Liver (tissue), 8 donors: ENCODE measurements at regions not wholly inside any gene's neighbourhood (a gene's known extent, or its start where the extent isn't known, plus 50 kb on each side); places are given as distances from the start of the nearest gene placed in this dataset.

Experiments used
- DNase-seq: peaks from one replicate; pipeline ENCODE4 v3.0.0-alpha.2; 2017; ENCODE audit warnings: low spot score
- H3K27ac ChIP-seq, 2 donors: one replicate each; pipeline ENCODE4 v1.7.0; 2013; ENCODE audit warnings: inconsistent platforms in 2 of 2, low read length in 2 of 2, control low read depth in 1 of 2, low read depth in 1 of 2, mild to moderate bottlenecking in 1 of 2
- H3K27me3 ChIP-seq, 4 donors: one replicate each; pipeline versions ENCODE4 v1.6.1 to v1.7.0; 2013; ENCODE audit warnings: low read length in 3 of 4, inconsistent platforms in 1 of 4, mild to moderate bottlenecking in 1 of 4, moderate library complexity in 1 of 4; ENCODE audit not compliant: control insufficient read depth in 4 of 4, insufficient read depth in 4 of 4
- H3K36me3 ChIP-seq, 4 donors: one replicate each; pipeline versions ENCODE4 v1.6.1 to v1.7.0; 2013; ENCODE audit warnings: low read length in 3 of 4, mild to moderate bottlenecking in 3 of 4, low read depth in 1 of 4, moderate library complexity in 1 of 4; ENCODE audit not compliant: control insufficient read depth in 4 of 4, insufficient read depth in 3 of 4
- H3K4me1 ChIP-seq, 4 donors: one replicate each; pipeline versions ENCODE4 v1.6.1 to v1.7.0; 2013; ENCODE audit warnings: low read length in 3 of 4, mild to moderate bottlenecking in 3 of 4, moderate library complexity in 1 of 4; ENCODE audit not compliant: control insufficient read depth in 4 of 4, insufficient read depth in 4 of 4
- H3K4me3 ChIP-seq, 3 donors: one replicate each; pipeline versions ENCODE4 v1.6.1 to v1.7.0; 2013; ENCODE audit warnings: low read length in 3 of 3, control low read depth in 1 of 3, low read depth in 1 of 3, mild to moderate bottlenecking in 1 of 3
- H3K9ac ChIP-seq, 2 donors: one replicate each; pipeline ENCODE4 v1.7.0; 2013; ENCODE audit warnings: low read length in 2 of 2, mild to moderate bottlenecking in 2 of 2, moderate library complexity in 2 of 2, control low read depth in 1 of 2, low read depth in 1 of 2
- H3K9me3 ChIP-seq, 4 donors: one replicate each; pipeline versions ENCODE4 v1.6.1 to v1.7.0; 2013; ENCODE audit warnings: low read length in 3 of 4; ENCODE audit not compliant: control insufficient read depth in 4 of 4
- CTCF ChIP-seq: fragments of 150-350 bp; IDR thresholded peaks from 2 replicates; pipeline ENCODE4 v1.5.1; 2017; ENCODE audit warnings: improper control_type of control experiment, low read depth, low read length; ENCODE audit not compliant: missing input control
- EGR1 ChIP-seq, 2 donors: IDR thresholded peaks; 2 replicates each; pipeline ENCODE4 v1.6.1; 2016 to 2018; ENCODE audit warnings: antibody characterized with exemption in 2 of 2, low read depth in 2 of 2
- FOXA1 ChIP-seq: IDR thresholded peaks from 2 replicates; pipeline ENCODE4 v1.6.1; 2016; ENCODE audit warnings: antibody characterized with exemption
- FOXA2 ChIP-seq: IDR thresholded peaks from 2 replicates; pipeline ENCODE4 v1.6.1; 2016; ENCODE audit warnings: antibody characterized with exemption
- GABPA ChIP-seq, 2 donors: IDR thresholded peaks in 1 of 2; conservative IDR thresholded peaks in 1 of 2; 2 replicates each; pipeline ENCODE4 v1.6.1; 2016; ENCODE audit warnings: antibody characterized with exemption in 2 of 2, mild to moderate bottlenecking in 1 of 2, moderate library complexity in 1 of 2
- HNF4A ChIP-seq, 2 donors: conservative IDR thresholded peaks; 2 replicates each; pipeline ENCODE4 v1.6.1; 2016; ENCODE audit warnings: antibody characterized with exemption in 2 of 2, mild to moderate bottlenecking in 2 of 2
- HNF4G ChIP-seq: IDR thresholded peaks from 2 replicates; pipeline ENCODE4 v1.6.1; 2016; ENCODE audit warnings: antibody characterized with exemption
- JUND ChIP-seq, 2 donors: IDR thresholded peaks; 2 replicates each; pipeline ENCODE4 v1.6.1; 2016; ENCODE audit warnings: antibody characterized with exemption in 2 of 2
- NR2F2 ChIP-seq: IDR thresholded peaks from 2 replicates; pipeline ENCODE4 v1.6.1; 2016; ENCODE audit warnings: antibody characterized with exemption
- RAD21 ChIP-seq, 2 donors: IDR thresholded peaks; 2 replicates each; pipeline ENCODE4 v1.6.1; 2016; ENCODE audit warnings: antibody characterized with exemption in 2 of 2, mild to moderate bottlenecking in 2 of 2
- REST ChIP-seq: IDR thresholded peaks from 2 replicates; pipeline ENCODE4 v1.6.1; 2016; ENCODE audit warnings: antibody characterized with exemption, mild to moderate bottlenecking
- RXRA ChIP-seq, 2 donors: IDR thresholded peaks; 2 replicates each; pipeline ENCODE4 v1.6.1; 2017 to 2018; ENCODE audit warnings: antibody characterized with exemption in 2 of 2, mild to moderate bottlenecking in 1 of 2
- SP1 ChIP-seq: IDR thresholded peaks from 2 replicates; pipeline ENCODE4 v1.6.1; 2018; ENCODE audit warnings: antibody characterized with exemption, mild to moderate bottlenecking
- TAF1 ChIP-seq: conservative IDR thresholded peaks from 2 replicates; pipeline ENCODE4 v1.6.1; 2016; ENCODE audit warnings: antibody characterized with exemption, mild to moderate bottlenecking
- YY1 ChIP-seq: IDR thresholded peaks from 2 replicates; pipeline ENCODE4 v1.6.1; 2016; ENCODE audit warnings: antibody characterized with exemption, mild to moderate bottlenecking
- WGBS: extraction: QIAGEN DNeasy Blood & Tissue Kit; methylation state at CpG from one replicate; pipeline ENCODE4 v1.1.7; 2013; 5-methylcytosine and 5-hydroxymethylcytosine counted together
- TF ChIP-seq, protein P1 (sequence below): IDR thresholded peaks from 2 replicates; pipeline ENCODE4 v1.6.1; 2016; ENCODE audit warnings: antibody characterized with exemption
- TF ChIP-seq, protein P2 (sequence below): IDR thresholded peaks from 2 replicates; pipeline ENCODE4 v1.6.1; 2016; ENCODE audit warnings: antibody characterized with exemption
- donor health status: healthy.
- donor health status: healthy.
- donor health status: healthy.
- donor health status: healthy.
- donor health status: healthy.

DNA sequence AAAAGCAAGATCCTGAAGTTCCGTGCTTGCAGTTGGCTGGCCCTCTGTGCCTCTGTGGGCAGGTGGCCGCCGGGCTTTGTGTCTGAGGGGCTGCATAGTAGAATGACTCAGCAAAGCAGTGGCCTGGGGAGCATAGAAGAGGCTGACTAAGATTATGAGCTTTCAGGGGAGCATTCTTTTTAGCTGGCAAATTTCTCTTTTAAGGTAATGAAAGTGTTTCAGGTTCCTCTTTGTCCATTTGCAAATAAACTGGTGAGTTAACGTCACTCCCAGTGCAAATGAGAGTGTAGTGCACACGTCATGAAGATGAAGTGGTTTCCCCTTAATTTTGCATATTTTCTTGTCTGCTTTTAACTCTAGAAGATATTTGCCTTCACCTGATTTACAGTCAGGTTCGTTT, 98.6 kb downstream of the BCL2L11 start:
- DNase-seq: no peak
- H3K4me1 ChIP-seq: peaks cover 0 to 18% (median 14%) of the 10 kb centered on the region in 4 donors
- WGBS: 82% methylated on average over 6 of the region's 6 CpGs
- H3K9me3 ChIP-seq: peaks cover 0 to under 1% (median 0%) of the 10 kb centered on the region in 4 donors
- no peak overlapping the region for H3K27ac ChIP-seq
- no peaks in the 10 kb centered on the region for H3K36me3 ChIP-seq
- no peak for TF ChIP-seq EGR1 (IDR thresholded peaks at IDR 0.05; ENCODE audit: low read depth in 2 of 2)
- no peak for TF ChIP-seq HNF4G
- TF ChIP-seq, protein P1, sequence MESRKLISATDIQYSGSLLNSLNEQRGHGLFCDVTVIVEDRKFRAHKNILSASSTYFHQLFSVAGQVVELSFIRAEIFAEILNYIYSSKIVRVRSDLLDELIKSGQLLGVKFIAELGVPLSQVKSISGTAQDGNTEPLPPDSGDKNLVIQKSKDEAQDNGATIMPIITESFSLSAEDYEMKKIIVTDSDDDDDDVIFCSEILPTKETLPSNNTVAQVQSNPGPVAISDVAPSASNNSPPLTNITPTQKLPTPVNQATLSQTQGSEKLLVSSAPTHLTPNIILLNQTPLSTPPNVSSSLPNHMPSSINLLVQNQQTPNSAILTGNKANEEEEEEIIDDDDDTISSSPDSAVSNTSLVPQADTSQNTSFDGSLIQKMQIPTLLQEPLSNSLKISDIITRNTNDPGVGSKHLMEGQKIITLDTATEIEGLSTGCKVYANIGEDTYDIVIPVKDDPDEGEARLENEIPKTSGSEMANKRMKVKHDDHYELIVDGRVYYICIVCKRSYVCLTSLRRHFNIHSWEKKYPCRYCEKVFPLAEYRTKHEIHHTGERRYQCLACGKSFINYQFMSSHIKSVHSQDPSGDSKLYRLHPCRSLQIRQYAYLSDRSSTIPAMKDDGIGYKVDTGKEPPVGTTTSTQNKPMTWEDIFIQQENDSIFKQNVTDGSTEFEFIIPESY: no peak
- TF ChIP-seq FOXA1: no peak
- TF ChIP-seq TAF1: no peak
- TF ChIP-seq RXRA (IDR thresholded peaks at IDR 0.05): no peak
- no peak for TF ChIP-seq YY1
- no peak for TF ChIP-seq SP1
- TF ChIP-seq RAD21 (IDR thresholded peaks at IDR 0.05): no peak
- no peak for TF ChIP-seq FOXA2
- no peak for TF ChIP-seq NR2F2
- TF ChIP-seq, protein P2, sequence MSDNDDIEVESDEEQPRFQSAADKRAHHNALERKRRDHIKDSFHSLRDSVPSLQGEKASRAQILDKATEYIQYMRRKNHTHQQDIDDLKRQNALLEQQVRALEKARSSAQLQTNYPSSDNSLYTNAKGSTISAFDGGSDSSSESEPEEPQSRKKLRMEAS: no peak
- no peak for TF ChIP-seq REST
- TF ChIP-seq HNF4A (conservative IDR thresholded peaks at IDR 0.05): no peak
- no peak overlapping the region for H3K4me3 ChIP-seq
- no peak overlapping the region for H3K9ac ChIP-seq
- no peaks in the 10 kb centered on the region for H3K27me3 ChIP-seq

DNA sequence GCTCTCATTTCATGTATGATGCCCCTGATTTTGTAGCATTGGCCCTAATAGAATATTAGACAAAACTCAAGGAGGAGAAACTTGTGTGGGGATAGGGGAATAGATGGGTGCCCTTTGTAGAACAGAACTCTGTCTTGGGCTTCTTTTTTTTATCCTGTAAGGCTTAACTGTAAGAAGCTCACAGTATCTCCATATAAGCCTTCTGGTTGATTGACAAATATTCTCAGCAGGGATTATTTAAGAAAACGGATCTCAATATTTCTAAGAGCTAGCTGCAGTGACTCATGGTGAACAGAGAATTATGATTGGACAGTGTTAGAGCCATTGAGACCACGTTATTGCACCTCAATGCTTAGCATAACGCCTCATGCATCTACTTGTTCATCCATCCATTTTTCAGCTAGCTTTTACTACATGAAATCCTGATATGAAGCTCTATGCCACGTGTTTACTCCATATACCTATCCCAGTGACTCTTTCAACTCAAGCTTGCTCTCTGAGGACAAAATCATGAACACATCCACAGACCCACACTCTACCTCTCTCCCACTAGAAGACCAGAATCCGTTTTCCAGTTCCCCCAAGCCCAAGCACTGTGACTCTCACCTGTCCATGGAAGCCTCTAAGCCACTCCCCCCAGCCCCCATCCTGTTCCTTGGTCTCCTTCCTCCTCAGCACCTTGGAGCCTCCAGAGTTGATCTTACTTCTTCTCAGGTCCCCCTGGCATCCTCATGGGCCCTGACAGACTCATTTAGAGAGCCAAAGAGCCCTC, 99.2 kb downstream of the BCL2L11 start:
- H3K27ac ChIP-seq: no peak overlapping the region
- DNase-seq: no peak
- 92% methylated on average over 5 of the region's 5 CpGs for WGBS
- TF ChIP-seq, protein P1: no peak
- TF ChIP-seq GABPA (IDR thresholded peaks at IDR 0.05 in 1 of 2, conservative IDR thresholded peaks at IDR 0.05 in 1 of 2): no peak
- no peak for TF ChIP-seq CTCF
- no peak for TF ChIP-seq FOXA1
- no peak for TF ChIP-seq JUND (IDR thresholded peaks at IDR 0.05)
- no peak for TF ChIP-seq NR2F2
- TF ChIP-seq REST: no peak
- no peak for TF ChIP-seq HNF4A (conservative IDR thresholded peaks at IDR 0.05)
- TF ChIP-seq RXRA (IDR thresholded peaks at IDR 0.05): no peak
- TF ChIP-seq, protein P2: no peak
- no peak for TF ChIP-seq EGR1 (IDR thresholded peaks at IDR 0.05; ENCODE audit: low read depth in 2 of 2)
- no peak for TF ChIP-seq HNF4G

More for the DNA sequence above, 99.2 kb downstream of the BCL2L11 start:
- no peaks in the 10 kb centered on the region for H3K9me3 ChIP-seq
- no peak overlapping the region for H3K9ac ChIP-seq
- no peak overlapping the region for H3K4me3 ChIP-seq
- no peaks in the 10 kb centered on the region for H3K36me3 ChIP-seq
- H3K4me1 ChIP-seq: peaks cover 0 to 18% (median 14%) of the 10 kb centered on the region in 4 donors
- no peaks in the 10 kb centered on the region for H3K27me3 ChIP-seq
